Heart right ventricle (tissue), 16 donors: ENCODE measurements at regions not wholly inside any gene's neighbourhood (a gene's known extent, or its start where the extent isn't known, plus 50 kb on each side); places are given as distances from the start of the nearest gene placed in this dataset.
A peak's percentile ranks its signal among the peaks of the same experiment; 100 is the strongest.

Experiments
- ATAC-seq, 8 donors: fragments of 200-7000 bp; cut with Tn5 transposase; one replicate each; pipeline ENCODE4 v1.9.1; 2020; ENCODE audit warnings: mild to moderate bottlenecking in 8 of 8, moderate library complexity in 8 of 8, moderate number of reproducible peaks in 1 of 8
- DNase-seq, 2 donors: peaks; one replicate each; pipeline ENCODE4 v3.0.0-alpha.2; 2020
- H3K27ac ChIP-seq, 10 donors: fragments of 200-600 bp; sonication (generic) in 2 of 10; one replicate each; pipeline versions ENCODE4 v1.5.0 to v1.8.0; 2020 to 2022; ENCODE audit warnings: mild to moderate bottlenecking in 3 of 10
- H3K27me3 ChIP-seq, 7 donors: fragments of 200-600 bp; one replicate each; pipeline ENCODE4 v1.8.0; 2021 to 2022; ENCODE audit warnings: mild to moderate bottlenecking in 2 of 7
- H3K36me3 ChIP-seq, 9 donors: fragments of 200-600 bp; sonication (generic) in 1 of 9; one replicate each; pipeline versions ENCODE4 v1.5.0 to v1.8.0; 2020 to 2022; ENCODE audit warnings: mild to moderate bottlenecking in 2 of 9
- H3K4me1 ChIP-seq, 9 donors: fragments of 200-600 bp; sonication (generic) in 1 of 9; one replicate each; pipeline versions ENCODE4 v1.5.0 to v1.8.0; 2020 to 2022; ENCODE audit warnings: mild to moderate bottlenecking in 4 of 9
- H3K4me3 ChIP-seq, 10 donors: fragments of 200-600 bp; sonication (generic) in 2 of 10; one replicate each; pipeline versions ENCODE4 v1.5.0 to v1.8.0; 2020 to 2022; ENCODE audit warnings: mild to moderate bottlenecking in 7 of 10, moderate library complexity in 2 of 10
- H3K9me3 ChIP-seq, 11 donors: fragments of 200-600 bp in 10 of 11; sonication (generic) in 2 of 11; one replicate each; pipeline versions ENCODE4 v1.5.0 to v1.8.0; 2013 to 2022; ENCODE audit warnings: mild to moderate bottlenecking in 2 of 11, control low read depth in 1 of 11, moderate library complexity in 1 of 11
- WGBS, 2 donors: extraction: QIAGEN DNeasy Blood & Tissue Kit; methylation state at CpG; one replicate each; pipeline ENCODE4 v1.1.7; 2013; ENCODE audit warnings: inconsistent platforms in 1 of 2; 5-methylcytosine and 5-hydroxymethylcytosine counted together
- intact Hi-C, 10 donors: fragments of 100-400 bp; cut with DNase I; formaldehyde crosslinking; loops; one replicate each; pipeline versions ENCODE4 v1.11.1 to v1.14.2; 2022
- TF ChIP-seq, protein P1 (sequence below), 9 donors: fragments of 200-600 bp; sonication (generic) in 2 of 9; IDR thresholded peaks; one replicate each; pipeline versions ENCODE4 v1.5.0 to v1.8.0; 2021 to 2022; ENCODE audit warnings: antibody characterized with exemption in 9 of 9, mild to moderate bottlenecking in 5 of 9, moderate library complexity in 1 of 9
- donor health status: Arrhythmogenic right ventricular cardiomyopathy.
- donor health status: ischemic (EF 13 %, LVEDD 7.1; RV severe dilation, severe dysfunction).
- donor health status: healthy with polysubstance abuse.
- donor health status: DM: no; HTN: yes; CAD: no.
- donor health status: DM: no; HTN: no; CAD: no.
- donor health status: ischemic (EF 25% LVEDD 6.9; RV normal size, moderate dysfunction).
- donor health status: ischemic (EF 25% LVEDD 5.7; RV mildly dilated, moderate dysfunction).
- donor health status: healthy.
- donor health status: DM: yes; HTN: yes; CAD: no.
- donor health status: Ischemic cardiomyopathy.
- donor health status: ischemic (EF 35%, LVEDD 5.7; RV mildly dilated, moderate dysfunction).
- donor health status: nonischemic (EF 11% LVEDD 7.7; RV severe dilation, severe dysfunction).
- donor health status: DM: yes; HTN: yes; CAD: no.
- donor health status: PGD.
- donor health status: ischemic (EF 29% LVEDD 5.4; RV normal size, mild dysfunction).
- donor health status: nonischemic (EF 23%, LVEDD 6.1; RV moderate dilation, normal function).

DNA sequence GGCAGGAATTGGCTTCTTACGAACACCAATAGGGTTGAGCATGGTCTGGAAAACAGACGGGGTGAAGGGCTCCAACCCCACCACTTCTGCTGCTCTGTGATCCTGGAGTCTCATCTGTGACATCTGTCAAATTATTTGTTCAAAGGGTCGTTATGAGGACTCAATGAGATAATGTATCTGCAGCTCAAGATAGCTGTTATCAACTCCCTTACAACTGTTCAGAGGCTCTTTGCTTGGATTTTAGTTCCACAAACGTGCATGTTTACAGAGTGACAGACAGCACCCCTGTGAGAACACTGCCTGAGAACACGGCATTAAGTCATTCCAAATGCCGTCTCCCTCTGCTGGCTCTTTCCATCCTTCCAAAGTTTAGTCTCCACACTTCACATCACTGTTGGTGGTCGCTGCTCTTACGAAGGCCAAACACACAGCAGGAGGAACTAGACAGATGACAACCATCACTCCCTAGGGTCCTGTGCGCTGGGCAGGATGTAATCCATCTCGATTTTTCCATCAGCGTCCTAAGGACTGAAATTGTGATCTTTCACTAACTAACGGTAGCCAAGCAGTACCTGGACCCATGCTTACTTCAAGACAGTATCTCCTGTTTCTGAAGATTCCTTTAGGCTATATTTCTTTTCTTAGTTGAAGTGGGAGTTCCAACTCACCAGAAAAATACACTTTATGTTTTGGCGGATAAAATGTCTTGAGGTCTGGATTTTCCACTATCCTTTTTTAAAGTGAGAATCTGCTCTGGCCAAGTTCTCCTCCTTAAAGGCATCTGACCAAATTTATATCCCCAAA is 220.3 kb downstream of the ANAPC1 start:
- Histone ChIP-seq H3K9me3 (no peaks in the 10 kb centered on the region), H3K27me3 (no peaks in the 10 kb centered on the region), H3K4me1 (peaks cover 0 to 48% (median 4%) of the 10 kb centered on the region in 9 donors), H3K27ac (no peak overlapping the region), H3K4me3 (no peak overlapping the region), H3K36me3 (no peaks in the 10 kb centered on the region)
- intact Hi-C loops, result loop anchor here in 4 of 10 donors (5.0 to 10.0 kb wide), 4 partner anchors 46 to 849 kb away; partner anchors contain the start of gene BCL2L11 (in 1 of the 4)
- TF ChIP-seq, protein P1, sequence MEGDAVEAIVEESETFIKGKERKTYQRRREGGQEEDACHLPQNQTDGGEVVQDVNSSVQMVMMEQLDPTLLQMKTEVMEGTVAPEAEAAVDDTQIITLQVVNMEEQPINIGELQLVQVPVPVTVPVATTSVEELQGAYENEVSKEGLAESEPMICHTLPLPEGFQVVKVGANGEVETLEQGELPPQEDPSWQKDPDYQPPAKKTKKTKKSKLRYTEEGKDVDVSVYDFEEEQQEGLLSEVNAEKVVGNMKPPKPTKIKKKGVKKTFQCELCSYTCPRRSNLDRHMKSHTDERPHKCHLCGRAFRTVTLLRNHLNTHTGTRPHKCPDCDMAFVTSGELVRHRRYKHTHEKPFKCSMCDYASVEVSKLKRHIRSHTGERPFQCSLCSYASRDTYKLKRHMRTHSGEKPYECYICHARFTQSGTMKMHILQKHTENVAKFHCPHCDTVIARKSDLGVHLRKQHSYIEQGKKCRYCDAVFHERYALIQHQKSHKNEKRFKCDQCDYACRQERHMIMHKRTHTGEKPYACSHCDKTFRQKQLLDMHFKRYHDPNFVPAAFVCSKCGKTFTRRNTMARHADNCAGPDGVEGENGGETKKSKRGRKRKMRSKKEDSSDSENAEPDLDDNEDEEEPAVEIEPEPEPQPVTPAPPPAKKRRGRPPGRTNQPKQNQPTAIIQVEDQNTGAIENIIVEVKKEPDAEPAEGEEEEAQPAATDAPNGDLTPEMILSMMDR (IDR thresholded peaks at IDR 0.05), result peak in 4 of 9 donors; percentile 10 to 26 (median 15)
- DNase-seq (no peak), ATAC-seq (no peak)
- 50 to 54% methylated on average over 13 of the region's 13 CpGs for WGBS, 2 donors

DNA sequence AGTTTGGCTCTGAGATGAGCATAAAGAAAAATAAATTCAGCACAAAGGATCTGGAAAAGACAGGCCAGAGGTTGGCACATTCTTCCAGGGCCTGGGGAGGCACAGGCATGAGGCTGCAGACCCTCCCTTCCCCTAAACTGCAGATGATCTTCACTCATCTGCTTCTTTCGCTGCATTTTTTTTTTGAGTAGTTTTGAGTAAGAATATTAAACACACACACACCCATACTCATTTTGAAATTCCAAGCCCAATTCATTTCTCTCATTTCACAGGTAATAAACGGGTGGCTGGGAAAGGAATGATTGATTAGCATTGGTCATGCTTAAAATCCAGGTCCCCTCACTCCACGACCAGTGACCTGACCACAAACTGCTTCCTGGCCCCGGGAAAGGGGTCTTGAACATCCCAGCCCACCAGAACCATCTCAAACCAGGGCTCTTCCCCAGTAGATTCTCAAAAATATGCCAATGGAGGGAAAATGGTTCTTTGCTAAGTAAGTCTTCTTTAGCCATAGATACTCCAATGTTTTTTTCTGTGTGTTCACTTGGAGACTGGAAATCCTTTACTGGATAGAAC is 219.6 kb downstream of the ANAPC1 start:
- DNase-seq (no peak), ATAC-seq (no peak)
- Histone ChIP-seq H3K27ac (no peak overlapping the region), H3K36me3 (no peaks in the 10 kb centered on the region), H3K9me3 (no peaks in the 10 kb centered on the region), H3K4me3 (no peak overlapping the region), H3K4me1 (peaks cover 0 to 43% (median 4%) of the 10 kb centered on the region in 9 donors), H3K27me3 (no peaks in the 10 kb centered on the region)
- TF ChIP-seq, protein P1 (IDR thresholded peaks at IDR 0.05), result no peak
- intact Hi-C loops, result loop anchor here in 4 of 10 donors (5.0 to 10.0 kb wide), 4 partner anchors 47 to 850 kb away; partner anchors contain the start of gene BCL2L11 (in 1 of the 4)
- 92 to 94% methylated on average over 4 of the region's 4 CpGs for WGBS, 2 donors

DNA sequence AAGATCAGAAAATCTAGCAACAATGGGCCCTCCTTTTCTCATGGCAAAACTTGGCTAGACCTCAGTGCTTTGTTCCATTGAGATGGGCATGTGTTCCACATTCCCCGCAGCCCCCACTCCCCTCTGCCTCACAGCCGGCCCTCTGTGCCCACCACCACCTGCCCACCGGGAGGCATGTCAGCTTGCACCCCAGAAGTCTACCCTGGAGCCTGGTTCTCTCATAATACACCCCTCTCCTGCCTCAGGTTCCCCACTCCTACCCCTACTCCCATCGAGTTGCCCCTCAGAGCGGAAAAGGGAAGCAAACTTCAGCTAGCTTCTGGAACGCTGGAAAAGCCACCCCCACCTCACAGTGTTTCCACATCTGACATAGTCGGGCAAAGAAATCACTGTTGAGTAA is 219.0 kb downstream of the ANAPC1 start:
- no peaks in the 10 kb centered on the region for H3K9me3 ChIP-seq
- H3K27me3 ChIP-seq, result no peaks in the 10 kb centered on the region
- intact Hi-C loops, result loop anchor here in 7 of 10 donors (5.0 to 10.0 kb wide), 7 partner anchors 540 to 853 kb away; partner anchors contain the start of gene BCL2L11 (in 1 of the 7)
- TF ChIP-seq, protein P1 (IDR thresholded peaks at IDR 0.05), result no peak
- DNase-seq, result no peak
- no peak overlapping the region for H3K27ac ChIP-seq
- no peak overlapping the region for H3K4me3 ChIP-seq
- WGBS, 2 donors, result 90 to 95% methylated on average over 7 of the region's 7 CpGs
- H3K36me3 ChIP-seq, result no peaks in the 10 kb centered on the region
- no peak for ATAC-seq
- H3K4me1 ChIP-seq, result peaks cover 0 to 37% (median 4%) of the 10 kb centered on the region in 9 donors

DNA sequence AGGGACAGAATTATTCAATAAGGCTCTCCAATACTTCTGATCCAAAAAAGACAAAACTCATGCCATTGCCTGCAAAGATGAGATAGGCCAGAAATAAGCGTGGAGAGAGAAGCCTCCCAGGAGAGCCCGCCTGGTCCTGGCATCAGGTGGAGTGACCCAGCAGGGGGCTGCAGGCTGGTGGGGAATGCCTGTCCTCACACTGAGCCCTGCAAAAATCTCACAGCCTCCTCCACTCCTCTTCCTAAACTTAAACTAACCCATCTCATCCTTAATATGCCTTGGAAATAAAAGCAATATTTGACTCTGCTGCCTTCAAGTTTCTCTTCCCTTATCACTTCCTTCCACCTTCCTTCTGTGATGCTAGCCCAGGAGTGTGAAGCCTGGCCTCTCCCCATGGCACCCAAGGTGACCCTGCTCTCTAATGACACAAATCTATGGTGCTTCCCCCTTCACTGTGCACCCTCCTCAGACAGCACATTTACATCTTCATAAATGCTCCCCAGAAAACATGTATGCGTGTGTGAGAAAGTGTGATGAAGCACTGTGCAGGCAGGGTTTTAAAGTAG is 218.4 kb downstream of the ANAPC1 start:
- ATAC-seq (no peak), DNase-seq (no peak)
- no peaks in the 10 kb centered on the region for H3K9me3 ChIP-seq
- no peak overlapping the region for H3K4me3 ChIP-seq
- H3K27ac ChIP-seq, result no peak overlapping the region
- H3K27me3 ChIP-seq, result no peaks in the 10 kb centered on the region
- peaks cover 0 to 39% (median 4%) of the 10 kb centered on the region in 9 donors for H3K4me1 ChIP-seq
- WGBS, 2 donors, result 90 to 95% methylated on average over 3 of the region's 3 CpGs
- H3K36me3 ChIP-seq, result no peaks in the 10 kb centered on the region
- TF ChIP-seq, protein P1 (IDR thresholded peaks at IDR 0.05), result no peak
- intact Hi-C loops, result loop anchor here in 7 of 10 donors (5.0 to 10.0 kb wide), 7 partner anchors 541 to 853 kb away; partner anchors contain the start of gene BCL2L11 (in 1 of the 7)
